GM12878 (cell line): ENCODE measurements at regions not wholly inside any gene's neighbourhood (a gene's known extent, or its start where the extent isn't known, plus 50 kb on each side); places are given as distances from the start of the nearest gene placed in this dataset.

Experiments used
- ATAC-seq: fragments of 200-7000 bp; cut with Tn5 transposase; 3 replicates; pipeline ENCODE4 v1.9.1; 2020; ENCODE audit warnings: mild to moderate bottlenecking, moderate library complexity
- BruUV-seq: library from RNA; stranded (reverse); fragments of 400-500 nt; replicated peaks from 2 replicates; lab custom pipeline; 2021; lab: Mats Ljungman, UMichigan
- CTCF ChIA-PET: fragments of 300-600 bp; sonication (Branson Sonifier 250); formaldehyde crosslinking; extraction: SDS; loops from one replicate; lab custom pipeline; 2021; ENCODE audit warnings: inconsistent platforms; lab: Yijun Ruan, JAX
- POLR2A ChIA-PET: fragments of 350-600 bp; formaldehyde crosslinking; extraction: SDS; loops from one replicate; lab custom pipeline; 2021; ENCODE audit warnings: inconsistent platforms; lab: Charles Lee
- RAD21 ChIA-PET: fragments of 300-600 bp; sonication (Branson Sonifier 250); formaldehyde crosslinking; loops from one replicate; lab custom pipeline; 2023; ENCODE audit warnings: antibody characterized with exemption; ENCODE audit not compliant: unreplicated experiment; lab: Charles Lee
- SMC1A ChIA-PET: fragments of 300-600 bp; sonication (Branson Sonifier 250); formaldehyde crosslinking; loops from one replicate; lab custom pipeline; 2023; ENCODE audit not compliant: unreplicated experiment, uncharacterized antibody; lab: Charles Lee
- DNase-seq: peaks from one replicate; pipeline ENCODE4 v3.0.0-alpha.2; 2011; ENCODE audit warnings: low read depth, low spot score
- FAIRE-seq: peaks from 3 replicates; lab custom pipeline; 2011; peaks lifted over from hg19 to GRCh38; lab: Jason Lieb, UNC
- H2AFZ ChIP-seq: 2 replicates; pipeline ENCODE4 v1.6.0; 2011; ENCODE audit warnings: low read depth, low read length, control low read depth; ENCODE audit not compliant: control insufficient read depth
- H3K27ac ChIP-seq: 2 replicates; pipeline ENCODE4 v1.5.1; 2011; ENCODE audit warnings: control low read depth; ENCODE audit not compliant: control insufficient read depth, insufficient read depth
- H3K27me3 ChIP-seq, 2 experiments: replicated peaks in 1 of 2; 2 replicates each; pipeline versions ENCODE4 v1.6.0 to v1.6.1; 2011; ENCODE audit warnings: low read length in 1 of 2; ENCODE audit not compliant: control insufficient read depth in 2 of 2, insufficient read depth in 2 of 2
- H3K36me3 ChIP-seq, 2 experiments: 2 replicates each; pipeline ENCODE4 v1.5.1; 2011; ENCODE audit warnings: low read length in 1 of 2; ENCODE audit not compliant: control insufficient read depth in 2 of 2, insufficient read depth in 2 of 2
- H3K4me1 ChIP-seq: 2 replicates; pipeline ENCODE4 v1.6.1; 2011; ENCODE audit warnings: mild to moderate bottlenecking, low read length, moderate library complexity, mixed read lengths; ENCODE audit not compliant: control insufficient read depth, insufficient read depth
- H3K4me2 ChIP-seq: 2 replicates; pipeline ENCODE4 v1.6.0; 2011; ENCODE audit warnings: control low read depth; ENCODE audit not compliant: control insufficient read depth, insufficient read depth
- H3K4me3 ChIP-seq: fragments of 200-600 bp; sonication (generic); 2 replicates; pipeline ENCODE4 v1.5.1; 2016
- H3K79me2 ChIP-seq: 2 replicates; pipeline ENCODE4 v1.6.0; 2011; ENCODE audit warnings: low read length; ENCODE audit not compliant: control insufficient read depth, insufficient read depth
- H3K9ac ChIP-seq: 2 replicates; pipeline ENCODE4 v1.8.0; 2011; ENCODE audit warnings: low read length, control low read depth, mixed read lengths; ENCODE audit not compliant: control insufficient read depth, insufficient read depth
- H3K9me3 ChIP-seq: replicated peaks from 3 replicates; pipeline ENCODE4 v1.5.1; 2011; ENCODE audit warnings: mild to moderate bottlenecking, low read length; ENCODE audit not compliant: control insufficient read depth, insufficient read depth
- H4K20me1 ChIP-seq: 2 replicates; pipeline ENCODE4 v1.6.0; 2011; ENCODE audit not compliant: control insufficient read depth, insufficient read depth
- BMI1 ChIP-seq: fragments of 450-650 bp; IDR thresholded peaks from 2 replicates; pipeline ENCODE4 v1.6.1; 2016; ENCODE audit warnings: mild to moderate bottlenecking, moderate library complexity, borderline replicate concordance
- CHD2 ChIP-seq: IDR thresholded peaks from 2 replicates; pipeline ENCODE4 v1.6.1; 2011; ENCODE audit warnings: low read depth, low read length, improper control_type of control experiment, borderline replicate concordance
- GABPA ChIP-seq: IDR thresholded peaks from 2 replicates; pipeline ENCODE4 v1.6.1; 2014; ENCODE audit warnings: antibody characterized with exemption, low read depth, mild to moderate bottlenecking, inconsistent platforms
- MEF2B ChIP-seq: fragments of 450-650 bp; IDR thresholded peaks from 2 replicates; pipeline ENCODE4 v1.6.1; 2018; ENCODE audit warnings: mild to moderate bottlenecking, moderate library complexity; ENCODE audit not compliant: partially characterized antibody, poor library complexity, severe bottlenecking
- NBN ChIP-seq: fragments of 450-650 bp; IDR thresholded peaks from 2 replicates; pipeline ENCODE4 v1.6.1; 2016
- NFIC ChIP-seq: IDR thresholded peaks from 2 replicates; pipeline ENCODE4 v1.6.1; 2012; ENCODE audit warnings: low read depth, mild to moderate bottlenecking, inconsistent platforms, low read length, moderate library complexity
- NR2C1 ChIP-seq: fragments of 450-650 bp; IDR thresholded peaks from 2 replicates; pipeline ENCODE4 v1.6.1; 2017; ENCODE audit warnings: antibody characterized with exemption, mild to moderate bottlenecking, moderate library complexity
- PAX8 ChIP-seq: fragments of 450-650 bp; IDR thresholded peaks from 2 replicates; pipeline ENCODE4 v1.6.1; 2017; ENCODE audit warnings: mild to moderate bottlenecking, moderate library complexity
- RB1 ChIP-seq: fragments of 450-650 bp; formaldehyde crosslinking; IDR thresholded peaks from 2 replicates; pipeline ENCODE4 v1.6.1; 2017; ENCODE audit warnings: mild to moderate bottlenecking, borderline replicate concordance
- SP1 ChIP-seq: IDR thresholded peaks from one replicate; pipeline ENCODE4 v1.6.1; 2011; ENCODE audit warnings: low read depth, low read length
- STAT1 ChIP-seq: fragments of 450-650 bp; conservative IDR thresholded peaks from 2 replicates; pipeline ENCODE4 v1.6.1; 2014; ENCODE audit warnings: antibody characterized with exemption, mild to moderate bottlenecking
- ZNF217 ChIP-seq: fragments of 450-650 bp; IDR thresholded peaks from 2 replicates; pipeline ENCODE4 v1.6.1; 2017; ENCODE audit warnings: antibody characterized with exemption, mild to moderate bottlenecking
- ZNF274 ChIP-seq: IDR thresholded peaks from one replicate; pipeline ENCODE4 v1.8.0; 2011; ENCODE audit not compliant: insufficient read length, insufficient read depth
- WGBS: methylation state at CpG from one replicate; pipeline ENCODE4 v1.1.6; 2016; ENCODE audit warnings: low lambda C conversion rate; ENCODE audit not compliant: insufficient replicate concordance, insufficient coverage; ENCODE audit errors: missing lambda C conversion rate; 5-methylcytosine and 5-hydroxymethylcytosine counted together
- in situ Hi-C: fragments of 300-500 bp; cut with MboI; formaldehyde crosslinking; loops from 9 replicates; pipeline ENCODE4 v1.14.3; 2018; ENCODE audit warnings: mixed read lengths
- intact Hi-C: fragments of 100-400 bp; cut with micrococcal nuclease; formaldehyde crosslinking; loops from one replicate; pipeline ENCODE4 v1.14.2; 2022; ENCODE audit not compliant: unreplicated experiment
- TF ChIP-seq, protein P1 (sequence below): fragments of 150-350 bp; IDR thresholded peaks from 2 replicates; pipeline ENCODE4 v1.6.1; 2014; ENCODE audit warnings: mild to moderate bottlenecking, low read depth, low read length
- TF ChIP-seq, protein P2 (sequence below): fragments of 450-650 bp; IDR thresholded peaks from 2 replicates; pipeline ENCODE4 v1.6.1; 2017; ENCODE audit warnings: low read depth, mild to moderate bottlenecking, moderate library complexity
- TF ChIP-seq, protein P3 (sequence below): fragments of 450-650 bp; formaldehyde crosslinking; IDR thresholded peaks from 2 replicates; pipeline ENCODE4 v1.4.0; 2020; ENCODE audit warnings: mild to moderate bottlenecking, moderate library complexity

DNA sequence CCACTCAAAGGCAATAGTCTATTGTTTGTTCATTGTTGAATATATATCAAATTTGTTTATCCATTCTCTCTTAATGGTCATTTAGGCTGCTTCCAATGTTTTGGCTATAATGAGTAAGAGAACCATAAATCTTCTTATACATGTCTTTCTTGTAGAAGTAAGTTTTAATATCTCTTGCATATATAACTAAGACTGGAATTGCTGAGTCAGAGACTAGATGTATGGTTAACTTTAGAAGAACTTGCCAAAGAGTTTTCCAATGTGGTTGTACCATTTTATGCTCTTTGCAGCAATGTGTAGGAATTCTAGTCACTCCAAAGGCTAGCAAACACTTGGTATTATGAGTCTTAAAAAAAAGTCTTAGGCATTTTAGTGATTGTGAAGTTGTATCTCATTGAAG, 610.0 kb upstream of the GCFC2 start (continued):
- TF ChIP-seq, protein P1, sequence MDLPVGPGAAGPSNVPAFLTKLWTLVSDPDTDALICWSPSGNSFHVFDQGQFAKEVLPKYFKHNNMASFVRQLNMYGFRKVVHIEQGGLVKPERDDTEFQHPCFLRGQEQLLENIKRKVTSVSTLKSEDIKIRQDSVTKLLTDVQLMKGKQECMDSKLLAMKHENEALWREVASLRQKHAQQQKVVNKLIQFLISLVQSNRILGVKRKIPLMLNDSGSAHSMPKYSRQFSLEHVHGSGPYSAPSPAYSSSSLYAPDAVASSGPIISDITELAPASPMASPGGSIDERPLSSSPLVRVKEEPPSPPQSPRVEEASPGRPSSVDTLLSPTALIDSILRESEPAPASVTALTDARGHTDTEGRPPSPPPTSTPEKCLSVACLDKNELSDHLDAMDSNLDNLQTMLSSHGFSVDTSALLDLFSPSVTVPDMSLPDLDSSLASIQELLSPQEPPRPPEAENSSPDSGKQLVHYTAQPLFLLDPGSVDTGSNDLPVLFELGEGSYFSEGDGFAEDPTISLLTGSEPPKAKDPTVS = no peak
- no peak for TF ChIP-seq BMI1
- TF ChIP-seq, protein P2, sequence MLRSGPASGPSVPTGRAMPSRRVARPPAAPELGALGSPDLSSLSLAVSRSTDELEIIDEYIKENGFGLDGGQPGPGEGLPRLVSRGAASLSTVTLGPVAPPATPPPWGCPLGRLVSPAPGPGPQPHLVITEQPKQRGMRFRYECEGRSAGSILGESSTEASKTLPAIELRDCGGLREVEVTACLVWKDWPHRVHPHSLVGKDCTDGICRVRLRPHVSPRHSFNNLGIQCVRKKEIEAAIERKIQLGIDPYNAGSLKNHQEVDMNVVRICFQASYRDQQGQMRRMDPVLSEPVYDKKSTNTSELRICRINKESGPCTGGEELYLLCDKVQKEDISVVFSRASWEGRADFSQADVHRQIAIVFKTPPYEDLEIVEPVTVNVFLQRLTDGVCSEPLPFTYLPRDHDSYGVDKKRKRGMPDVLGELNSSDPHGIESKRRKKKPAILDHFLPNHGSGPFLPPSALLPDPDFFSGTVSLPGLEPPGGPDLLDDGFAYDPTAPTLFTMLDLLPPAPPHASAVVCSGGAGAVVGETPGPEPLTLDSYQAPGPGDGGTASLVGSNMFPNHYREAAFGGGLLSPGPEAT = no peak
- no peak for TF ChIP-seq MEF2B
- no peak for TF ChIP-seq PAX8
- TF ChIP-seq STAT1 = no peak
- no peak for TF ChIP-seq SP1

DNA sequence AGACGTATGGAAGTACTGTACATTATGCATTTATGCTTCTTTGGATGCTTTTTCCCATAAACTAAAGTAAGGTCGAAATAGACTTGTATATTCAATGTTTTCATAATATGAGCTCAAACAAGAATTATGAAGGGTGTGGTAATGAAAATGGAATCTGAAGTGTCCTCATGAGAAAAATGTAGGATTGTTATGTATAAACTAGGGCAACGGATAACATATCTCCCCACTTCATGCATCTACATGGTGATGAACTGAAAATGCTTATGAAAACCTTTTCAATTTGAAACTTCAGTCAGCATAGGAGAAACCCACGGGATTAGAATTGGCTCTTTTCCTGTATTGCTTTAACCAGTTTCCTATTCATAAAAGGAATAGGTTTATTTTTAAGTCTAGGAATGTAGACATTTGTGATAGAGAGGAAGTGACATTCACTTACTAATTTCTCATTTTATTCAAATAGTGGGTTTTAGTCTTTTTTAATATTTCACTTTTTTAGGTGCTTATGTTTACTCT, 608.2 kb upstream of the GCFC2 start:
- no peak overlapping the region for H3K4me2 ChIP-seq
- SMC1A ChIA-PET = interaction anchor here (1.0 kb wide), 1 partner anchor 9 kb away, joined by 4 read pairs; no protein-coding TSS in a partner anchor
- POLR2A ChIA-PET = no interaction called here
- H3K9me3 ChIP-seq = no peaks in the 10 kb centered on the region
- H3K79me2 ChIP-seq = no peaks in the 10 kb centered on the region
- no peak for FAIRE-seq
- H3K36me3 ChIP-seq = no peaks in the 10 kb centered on the region
- no peaks in the 10 kb centered on the region for H3K27me3 ChIP-seq
- CTCF ChIA-PET = no interaction called here
- no peak overlapping the region for H3K4me3 ChIP-seq
- no TSS peak for BruUV-seq
- no peak for ATAC-seq
- no peaks in the 10 kb centered on the region for H4K20me1 ChIP-seq
- intact Hi-C loops (no loop called here), in situ Hi-C loops (no loop called here)
- H3K4me1 ChIP-seq = no peaks in the 10 kb centered on the region
- DNase-seq = no peak
- H3K9ac ChIP-seq = no peak overlapping the region
- no peak for TF ChIP-seq RB1
- TF ChIP-seq GABPA = no peak
- no peak for TF ChIP-seq NBN
- no peak for TF ChIP-seq ZNF274
- TF ChIP-seq, protein P3, sequence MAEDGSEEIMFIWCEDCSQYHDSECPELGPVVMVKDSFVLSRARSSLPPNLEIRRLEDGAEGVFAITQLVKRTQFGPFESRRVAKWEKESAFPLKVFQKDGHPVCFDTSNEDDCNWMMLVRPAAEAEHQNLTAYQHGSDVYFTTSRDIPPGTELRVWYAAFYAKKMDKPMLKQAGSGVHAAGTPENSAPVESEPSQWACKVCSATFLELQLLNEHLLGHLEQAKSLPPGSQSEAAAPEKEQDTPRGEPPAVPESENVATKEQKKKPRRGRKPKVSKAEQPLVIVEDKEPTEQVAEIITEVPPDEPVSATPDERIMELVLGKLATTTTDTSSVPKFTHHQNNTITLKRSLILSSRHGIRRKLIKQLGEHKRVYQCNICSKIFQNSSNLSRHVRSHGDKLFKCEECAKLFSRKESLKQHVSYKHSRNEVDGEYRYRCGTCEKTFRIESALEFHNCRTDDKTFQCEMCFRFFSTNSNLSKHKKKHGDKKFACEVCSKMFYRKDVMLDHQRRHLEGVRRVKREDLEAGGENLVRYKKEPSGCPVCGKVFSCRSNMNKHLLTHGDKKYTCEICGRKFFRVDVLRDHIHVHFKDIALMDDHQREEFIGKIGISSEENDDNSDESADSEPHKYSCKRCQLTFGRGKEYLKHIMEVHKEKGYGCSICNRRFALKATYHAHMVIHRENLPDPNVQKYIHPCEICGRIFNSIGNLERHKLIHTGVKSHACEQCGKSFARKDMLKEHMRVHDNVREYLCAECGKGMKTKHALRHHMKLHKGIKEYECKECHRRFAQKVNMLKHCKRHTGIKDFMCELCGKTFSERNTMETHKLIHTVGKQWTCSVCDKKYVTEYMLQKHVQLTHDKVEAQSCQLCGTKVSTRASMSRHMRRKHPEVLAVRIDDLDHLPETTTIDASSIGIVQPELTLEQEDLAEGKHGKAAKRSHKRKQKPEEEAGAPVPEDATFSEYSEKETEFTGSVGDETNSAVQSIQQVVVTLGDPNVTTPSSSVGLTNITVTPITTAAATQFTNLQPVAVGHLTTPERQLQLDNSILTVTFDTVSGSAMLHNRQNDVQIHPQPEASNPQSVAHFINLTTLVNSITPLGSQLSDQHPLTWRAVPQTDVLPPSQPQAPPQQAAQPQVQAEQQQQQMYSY (CRISPR knock-in tag) = no peak
- no peak for TF ChIP-seq NR2C1
- TF ChIP-seq NFIC = no peak
- no peak for TF ChIP-seq CHD2
- TF ChIP-seq ZNF217 = no peak
- RAD21 ChIA-PET = no interaction called here
- 3% methylated on average over 4 of the region's 4 CpGs for WGBS
- no peak overlapping the region for H2AFZ ChIP-seq
- no peak overlapping the region for H3K27ac ChIP-seq
